B cell (primary cell): ENCODE measurements at regions not wholly inside any gene's neighbourhood (a gene's known extent, or its start where the extent isn't known, plus 50 kb on each side); places are given as distances from the start of the nearest gene placed in this dataset.

Experiments
- ATAC-seq: fragments of 200-7000 bp; cut with Tn5 transposase; one replicate; pipeline ENCODE4 v1.10.0; 2021; ENCODE audit warnings: low read depth, mild to moderate bottlenecking, moderate number of reproducible peaks, moderate library complexity
- CTCF ChIA-PET: fragments of 350-600 bp; sonication (Branson Sonifier 250); formaldehyde crosslinking; loops from one replicate; lab custom pipeline; 2021; ENCODE audit warnings: antibody characterized with exemption, inconsistent platforms; lab: Charles Lee
- POLR2A ChIA-PET: fragments of 350-600 bp; sonication (Branson Sonifier 250); formaldehyde crosslinking; loops from one replicate; lab custom pipeline; 2021; ENCODE audit warnings: antibody characterized with exemption; lab: Charles Lee
- DNase-seq: peaks from one replicate; pipeline ENCODE4 v3.0.0; 2013
- H2AFZ ChIP-seq: 2 replicates; pipeline ENCODE4 v1.6.1; 2012; ENCODE audit warnings: mild to moderate bottlenecking, low read depth, low read length; ENCODE audit not compliant: insufficient read depth, poor library complexity, severe bottlenecking
- H3K27ac ChIP-seq, 2 donors: 1 replicate in 1 of 2; 2 replicates in 1 of 2; pipeline ENCODE4 v1.5.1; 2012 to 2013; ENCODE audit warnings: low read length in 2 of 2, mild to moderate bottlenecking in 2 of 2, moderate library complexity in 1 of 2
- H3K27me3 ChIP-seq, 4 experiments: fragments of 200-600 bp in 1 of 4; sonication (generic) in 1 of 4; replicated peaks in 1 of 4; 1 replicate in 2 of 4; 2 replicates in 2 of 4; pipeline versions ENCODE4 v1.6.1 to v1.7.0; 2013 to 2016; ENCODE audit warnings: low read length in 3 of 4, mild to moderate bottlenecking in 2 of 4, mixed read lengths in 1 of 4, moderate library complexity in 1 of 4; ENCODE audit not compliant: insufficient read depth in 4 of 4, control insufficient read depth in 3 of 4; ENCODE audit errors: control extremely low read depth in 1 of 4
- H3K36me3 ChIP-seq, 2 experiments: replicated peaks in 1 of 2; 1 replicate in 1 of 2; 2 replicates in 1 of 2; pipeline versions ENCODE4 v1.6.1 to v1.7.1; 2013; ENCODE audit warnings: low read length in 1 of 2; ENCODE audit not compliant: insufficient read depth in 2 of 2, control insufficient read depth in 1 of 2; ENCODE audit errors: control extremely low read depth in 1 of 2, extremely low read depth in 1 of 2
- H3K4me1 ChIP-seq, 2 donors: fragments of 200-600 bp in 1 of 2; sonication (generic) in 1 of 2; 1 replicate in 1 of 2; 2 replicates in 1 of 2; pipeline versions ENCODE4 v1.5.1 to v1.6.1; 2013 to 2017; ENCODE audit warnings: low read length in 2 of 2; ENCODE audit not compliant: control insufficient read depth in 2 of 2, insufficient read depth in 2 of 2
- H3K4me2 ChIP-seq: replicated peaks from 2 replicates; pipeline ENCODE3; 2012; ENCODE audit warnings: mild to moderate bottlenecking, low read depth, low read length; ENCODE audit not compliant: poor library complexity, severe bottlenecking
- H3K4me3 ChIP-seq, 5 experiments: fragments of 200-600 bp in 1 of 5; sonication (generic) in 1 of 5; 1 replicate in 3 of 5; 2 replicates in 2 of 5; pipeline versions ENCODE4 v1.5.1 to v1.7.0; 2011 to 2016; ENCODE audit warnings: low read length in 4 of 5, mild to moderate bottlenecking in 4 of 5, low read depth in 2 of 5, control low read depth in 1 of 5, moderate library complexity in 1 of 5; ENCODE audit not compliant: insufficient read depth in 1 of 5; ENCODE audit errors: control extremely low read depth in 1 of 5, extremely low read depth in 1 of 5
- H3K79me2 ChIP-seq: fragments of 200-600 bp; sonication (generic); one replicate; pipeline ENCODE4 v1.6.0; 2016; ENCODE audit warnings: low read length; ENCODE audit not compliant: control insufficient read depth, insufficient read depth
- H3K9ac ChIP-seq: fragments of 200-600 bp; sonication (generic); 2 replicates; pipeline ENCODE4 v1.6.1; 2017; ENCODE audit warnings: mild to moderate bottlenecking, low read length, moderate library complexity
- H3K9me3 ChIP-seq, 3 donors: one replicate each; pipeline versions ENCODE4 v1.6.1 to v1.7.1; 2013; ENCODE audit warnings: low read length in 2 of 3; ENCODE audit not compliant: control insufficient read depth in 2 of 3, insufficient read depth in 1 of 3; ENCODE audit errors: control extremely low read depth in 1 of 3
- H4K20me1 ChIP-seq: 2 replicates; pipeline ENCODE4 v1.6.0; 2012; ENCODE audit warnings: mild to moderate bottlenecking, low read length; ENCODE audit not compliant: insufficient read depth, control insufficient read depth, poor library complexity, severe bottlenecking
- H3K27ac Mint-ChIP-seq: one replicate; pipeline ENCODE4 v1.8.0; 2021; ENCODE audit warnings: mixed read lengths
- H3K27me3 Mint-ChIP-seq: one replicate; pipeline ENCODE4 v1.8.0; 2021; ENCODE audit warnings: mixed read lengths
- H3K4me1 Mint-ChIP-seq: one replicate; pipeline ENCODE4 v1.8.0; 2021; ENCODE audit warnings: mixed read lengths
- H3K4me3 Mint-ChIP-seq: one replicate; pipeline ENCODE4 v1.8.0; 2021; ENCODE audit warnings: mixed read lengths
- H3K9me3 Mint-ChIP-seq: one replicate; pipeline ENCODE4 v1.8.0; 2022; ENCODE audit warnings: mixed read lengths; ENCODE audit not compliant: insufficient read depth
- CTCF ChIP-seq: fragments of 200-600 bp; IDR thresholded peaks from one replicate; pipeline ENCODE4 v1.8.0; 2022; ENCODE audit warnings: antibody characterized with exemption, mild to moderate bottlenecking
- EZH2 ChIP-seq: IDR thresholded peaks from 2 replicates; pipeline ENCODE4 v1.6.1; 2012; ENCODE audit warnings: borderline replicate concordance, low read depth, mild to moderate bottlenecking, moderate library complexity, low read length; ENCODE audit not compliant: insufficient read depth, poor library complexity, severe bottlenecking
- WGBS: methylation state at CpG from one replicate; pipeline ENCODE4 v1.1.5; 2013; ENCODE audit warnings: missing lambda C conversion rate; ENCODE audit not compliant: insufficient coverage; 5-methylcytosine and 5-hydroxymethylcytosine counted together
- intact Hi-C: fragments of 100-400 bp; cut with micrococcal nuclease; formaldehyde crosslinking; loops from one replicate; pipeline ENCODE4 v1.10.0; 2022

- no peak for ATAC-seq
- H3K36me3 ChIP-seq = no peaks in the 10 kb centered on the region
- intact Hi-C loops = no loop called here
- H3K4me2 ChIP-seq = no peak overlapping the region
- no peaks in the 10 kb centered on the region for H3K4me1 ChIP-seq
- no peak overlapping the region for H3K9ac ChIP-seq
- WGBS = no CpG with 5 or more reads among the region's 1 CpG
- no peaks in the 10 kb centered on the region for H4K20me1 ChIP-seq
- H3K27ac ChIP-seq = no peak overlapping the region
- Mint-ChIP-seq H3K27ac (no peak overlapping the region), H3K27me3 (no peaks in the 10 kb centered on the region), H3K4me1 (no peaks in the 10 kb centered on the region), H3K9me3 (no peaks in the 10 kb centered on the region), H3K4me3 (no peak overlapping the region)
- no peak overlapping the region for H3K4me3 ChIP-seq
- no peaks in the 10 kb centered on the region for H3K27me3 ChIP-seq
- CTCF ChIA-PET = no interaction called here
- POLR2A ChIA-PET = no interaction called here
- no peak overlapping the region for H2AFZ ChIP-seq
- DNase-seq = no peak
- no peaks in the 10 kb centered on the region for H3K9me3 ChIP-seq
- TF ChIP-seq CTCF (no peak), EZH2 (no peak)
- no peaks in the 10 kb centered on the region for H3K79me2 ChIP-seq
Measured at GRCh38 chr11:25529572-25529971, 802.4 kb upstream of the ANO3 start.

- no peaks in the 10 kb centered on the region for H3K9me3 Mint-ChIP-seq
Measured at GRCh38 chr11:25535467-25536272, 796.3 kb upstream of the ANO3 start.

More at GRCh38 chr11:25535467-25536272, 796.3 kb upstream of the ANO3 start:
- Histone ChIP-seq H3K4me2 (no peak overlapping the region), H3K79me2 (no peaks in the 10 kb centered on the region), H4K20me1 (no peaks in the 10 kb centered on the region), H3K9me3 (no peaks in the 10 kb centered on the region), H2AFZ (no peak overlapping the region), H3K27me3 (no peaks in the 10 kb centered on the region), H3K4me3 (no peak overlapping the region), H3K27ac (no peak overlapping the region), H3K9ac (no peak overlapping the region), H3K4me1 (no peaks in the 10 kb centered on the region), H3K36me3 (no peaks in the 10 kb centered on the region)
- TF ChIP-seq CTCF = no peak
- no peak for TF ChIP-seq EZH2
- no peak for DNase-seq
- Mint-ChIP-seq H3K27me3 (no peaks in the 10 kb centered on the region), H3K27ac (no peak overlapping the region), H3K4me3 (no peak overlapping the region), H3K4me1 (no peaks in the 10 kb centered on the region)
- 60% methylated on average over 1 of the region's 4 CpGs for WGBS
- ChIA-PET CTCF (no interaction called here), POLR2A (no interaction called here)
- no peak for ATAC-seq
- intact Hi-C loops = no loop called here
